ENCODE measurements at regions not wholly inside any gene's neighbourhood (a gene's known extent, or its start where the extent isn't known, plus 50 kb on each side); places are given as distances from the start of the nearest gene placed in this dataset.

DNA sequence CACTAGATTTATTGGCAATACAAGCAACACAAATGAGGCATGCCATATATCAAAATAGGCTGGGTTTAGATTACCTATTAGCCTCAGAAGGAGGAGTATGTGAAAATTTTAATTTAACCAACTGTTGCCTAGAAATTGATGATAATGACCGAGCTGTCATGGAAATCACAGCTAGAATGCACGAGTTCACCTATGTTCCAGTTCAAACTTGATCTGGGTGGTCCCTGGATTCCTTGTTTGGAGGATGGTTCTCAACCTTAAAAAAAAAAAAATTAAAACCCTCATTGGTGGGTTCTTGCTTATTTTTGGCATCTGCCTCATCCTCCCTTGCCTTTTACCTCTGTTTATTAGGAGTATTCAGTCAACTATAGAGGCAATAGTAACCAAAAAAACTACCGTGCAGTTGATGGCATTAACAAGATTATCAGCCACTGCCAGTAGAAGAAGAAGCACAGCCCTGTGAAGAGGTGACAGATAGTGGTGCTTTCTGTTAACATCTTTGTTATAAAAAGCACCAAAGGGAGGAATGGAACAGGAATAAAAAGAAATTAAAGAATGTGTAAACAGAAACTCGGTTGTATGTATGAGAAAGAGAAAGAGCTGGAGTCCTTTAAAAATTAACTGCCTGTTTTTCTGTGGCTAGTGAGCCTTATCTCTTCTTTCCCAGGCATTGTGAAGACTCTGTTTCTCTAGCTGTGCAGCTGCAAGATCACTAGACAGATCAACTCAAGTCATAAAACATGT is 106.4 kb downstream of the ZNF429 start (continued):
- TF ChIP-seq, protein P1, sequence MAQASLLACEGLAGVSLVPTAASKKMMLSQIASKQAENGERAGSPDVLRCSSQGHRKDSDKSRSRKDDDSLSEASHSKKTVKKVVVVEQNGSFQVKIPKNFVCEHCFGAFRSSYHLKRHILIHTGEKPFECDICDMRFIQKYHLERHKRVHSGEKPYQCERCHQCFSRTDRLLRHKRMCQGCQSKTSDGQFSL (CRISPR knock-in tag; IDR thresholded peaks at IDR 0.05), result no peak
- TF ChIP-seq, protein P1 (tag; IDR thresholded peaks at IDR 0.05), result peak in 1 of 2 experiments; percentile 77; a peak in 1 of 4 replicates
- TF ChIP-seq RFX1 (IDR thresholded peaks at IDR 0.05) (no peak), LEF1 (IDR thresholded peaks at IDR 0.05) (peak; percentile 71; the same call in 1 of the 2 replicates), ZNF175 (CRISPR knock-in tag; IDR thresholded peaks at IDR 0.05; ENCODE audit: low read depth) (peak; percentile 60; the same call in 1 of the 2 replicates), TCF7 (IDR thresholded peaks at IDR 0.05; ENCODE audit: borderline replicate concordance) (no peak), RBM17 (IDR thresholded peaks at IDR 0.05; ENCODE audit: borderline replicate concordance, low read depth, low read length) (no peak), NCOA4 (IDR thresholded peaks at IDR 0.05; ENCODE audit: partially characterized antibody) (no peak), CBX1 (IDR thresholded peaks at IDR 0.05; ENCODE audit: low read depth) (no peak), ZNF140 (CRISPR knock-in tag; IDR thresholded peaks at IDR 0.05) (no peak), HNRNPK (IDR thresholded peaks at IDR 0.05; ENCODE audit: low read depth, low read length, poor library complexity, severe bottlenecking) (no peak), RBM34 (IDR thresholded peaks at IDR 0.05; ENCODE audit: borderline replicate concordance, insufficient read depth, low read length) (no peak), NR2F6 (CRISPR knock-in tag; IDR thresholded peaks at IDR 0.05) (no peak), ZNF3 (CRISPR knock-in tag; IDR thresholded peaks at IDR 0.05) (no peak)
- TF ChIP-seq, protein P2, sequence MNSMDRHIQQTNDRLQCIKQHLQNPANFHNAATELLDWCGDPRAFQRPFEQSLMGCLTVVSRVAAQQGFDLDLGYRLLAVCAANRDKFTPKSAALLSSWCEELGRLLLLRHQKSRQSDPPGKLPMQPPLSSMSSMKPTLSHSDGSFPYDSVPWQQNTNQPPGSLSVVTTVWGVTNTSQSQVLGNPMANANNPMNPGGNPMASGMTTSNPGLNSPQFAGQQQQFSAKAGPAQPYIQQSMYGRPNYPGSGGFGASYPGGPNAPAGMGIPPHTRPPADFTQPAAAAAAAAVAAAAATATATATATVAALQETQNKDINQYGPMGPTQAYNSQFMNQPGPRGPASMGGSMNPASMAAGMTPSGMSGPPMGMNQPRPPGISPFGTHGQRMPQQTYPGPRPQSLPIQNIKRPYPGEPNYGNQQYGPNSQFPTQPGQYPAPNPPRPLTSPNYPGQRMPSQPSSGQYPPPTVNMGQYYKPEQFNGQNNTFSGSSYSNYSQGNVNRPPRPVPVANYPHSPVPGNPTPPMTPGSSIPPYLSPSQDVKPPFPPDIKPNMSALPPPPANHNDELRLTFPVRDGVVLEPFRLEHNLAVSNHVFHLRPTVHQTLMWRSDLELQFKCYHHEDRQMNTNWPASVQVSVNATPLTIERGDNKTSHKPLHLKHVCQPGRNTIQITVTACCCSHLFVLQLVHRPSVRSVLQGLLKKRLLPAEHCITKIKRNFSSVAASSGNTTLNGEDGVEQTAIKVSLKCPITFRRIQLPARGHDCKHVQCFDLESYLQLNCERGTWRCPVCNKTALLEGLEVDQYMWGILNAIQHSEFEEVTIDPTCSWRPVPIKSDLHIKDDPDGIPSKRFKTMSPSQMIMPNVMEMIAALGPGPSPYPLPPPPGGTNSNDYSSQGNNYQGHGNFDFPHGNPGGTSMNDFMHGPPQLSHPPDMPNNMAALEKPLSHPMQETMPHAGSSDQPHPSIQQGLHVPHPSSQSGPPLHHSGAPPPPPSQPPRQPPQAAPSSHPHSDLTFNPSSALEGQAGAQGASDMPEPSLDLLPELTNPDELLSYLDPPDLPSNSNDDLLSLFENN (IDR thresholded peaks at IDR 0.05; ENCODE audit: low read depth in 2 of 2, low read length in 2 of 2), result no peak

All from K562 (cell line).